ENCODE measurements at regions not wholly inside any gene's neighbourhood (a gene's known extent, or its start where the extent isn't known, plus 50 kb on each side); places are given as distances from the start of the nearest gene placed in this dataset.

DNA sequence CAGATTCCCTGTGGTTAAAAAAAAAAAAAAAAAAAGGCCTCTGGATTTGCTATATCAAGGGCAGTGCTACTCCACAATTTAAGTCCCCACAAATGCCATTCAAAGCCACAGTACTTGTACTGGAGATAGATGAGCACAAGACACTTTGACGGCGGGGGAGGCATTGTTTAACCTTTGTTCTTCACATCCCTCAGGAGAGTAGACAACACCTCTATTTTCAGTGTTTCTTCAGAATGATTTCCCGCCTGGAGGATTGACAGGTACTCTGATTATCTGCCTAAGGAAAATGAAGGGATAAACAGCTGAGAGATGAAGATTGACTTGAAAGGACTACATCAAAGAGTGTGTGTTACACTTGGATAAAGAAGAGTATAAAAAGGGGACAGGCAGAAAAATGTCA lies 58.7 kb downstream of the OTOL1 start:
- FAIRE-seq (no peak), DNase-seq (ENCODE audit: low spot score) (no peak)

GRCh38 chr3:161556533-161556932 lies 59.9 kb downstream of the OTOL1 start:
- FAIRE-seq, result no peak
- no peak for DNase-seq (ENCODE audit: low spot score)

DNA sequence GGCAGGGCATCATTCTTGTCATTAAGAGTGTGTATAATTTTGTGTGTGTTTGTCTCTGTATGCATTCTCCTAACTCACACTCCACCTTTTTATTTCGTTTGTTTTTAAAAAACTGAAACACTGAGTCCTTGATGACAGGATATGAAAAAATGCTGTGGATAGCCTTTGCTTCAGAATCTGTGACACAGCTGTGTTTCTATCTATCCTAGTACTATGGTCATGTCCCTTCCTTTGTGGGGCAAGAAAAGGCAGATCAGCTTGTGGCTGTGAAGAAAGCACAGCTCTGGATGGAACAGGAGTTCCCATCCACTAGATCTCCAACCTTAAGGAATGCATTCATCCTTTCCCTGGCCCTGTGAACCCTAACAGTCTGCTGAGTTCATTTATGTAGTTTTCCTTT lies 60.3 kb downstream of the OTOL1 start:
- FAIRE-seq, result no peak
- DNase-seq (ENCODE audit: low spot score), result no peak

DNA sequence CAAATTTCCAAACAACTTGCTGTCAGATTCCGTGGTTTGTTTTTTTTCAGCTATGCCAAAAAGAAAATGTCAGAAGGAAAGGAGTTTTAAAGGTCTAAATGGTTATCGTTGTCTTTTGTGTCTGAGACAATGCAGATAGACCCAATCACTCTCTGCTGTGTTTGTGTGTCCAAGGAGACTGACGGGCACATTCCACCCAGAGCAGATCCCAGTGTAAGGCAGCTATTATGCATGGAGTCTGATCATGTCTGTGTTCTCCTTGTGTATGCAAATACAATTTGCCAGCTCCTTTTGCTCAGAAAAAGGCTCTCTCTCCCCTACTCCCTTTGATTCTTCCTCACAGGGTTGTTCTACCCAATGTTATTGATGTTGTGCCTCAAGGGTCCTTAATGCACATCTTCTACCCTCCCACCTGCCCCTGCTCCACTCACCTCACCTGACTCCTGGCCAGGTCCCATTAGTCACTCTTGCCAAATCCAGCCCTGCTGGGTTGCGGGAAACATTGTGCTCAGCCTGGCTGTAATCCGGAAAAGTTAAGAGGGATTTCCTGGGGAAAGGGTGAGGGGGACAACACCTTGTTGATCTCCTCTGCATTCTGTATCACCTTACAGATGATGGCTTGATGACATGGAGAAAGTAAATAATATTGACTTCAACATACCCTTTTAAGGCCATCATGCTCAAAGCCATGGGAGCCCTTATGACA lies 61.0 kb downstream of the OTOL1 start:
- no peak for FAIRE-seq
- DNase-seq (ENCODE audit: low spot score), result no peak

DNA sequence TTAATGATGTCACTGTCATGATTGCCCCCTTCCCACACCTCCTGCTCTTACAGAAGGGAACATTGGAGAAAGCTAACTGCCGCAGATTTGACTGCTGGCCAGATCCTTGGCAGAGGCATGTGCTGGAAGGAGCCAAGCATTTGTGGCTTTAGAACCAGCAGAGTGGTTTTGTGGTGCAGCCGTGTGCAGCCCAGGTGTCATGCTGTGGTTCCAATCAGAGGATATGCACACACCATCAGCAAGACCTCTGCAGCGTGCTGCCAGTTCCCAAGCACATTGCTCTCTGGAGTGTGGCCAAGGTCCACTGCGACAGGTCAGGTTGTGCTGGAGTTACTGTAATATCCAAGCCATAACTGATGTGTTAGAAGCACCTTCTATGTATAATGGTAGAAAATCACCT lies 61.6 kb downstream of the OTOL1 start:
- FAIRE-seq (peak; percentile 10), DNase-seq (ENCODE audit: low spot score) (peak; percentile 39)

- peak; percentile 22 for DNase-seq (ENCODE audit: low spot score)
- FAIRE-seq, result peak; percentile 35
These were observed 62.8 kb downstream of the OTOL1 start for GRCh38 chr3:161559177-161559998.

GRCh38 chr3:161560008-161560637 lies 63.5 kb downstream of the OTOL1 start:
- FAIRE-seq (no peak), DNase-seq (ENCODE audit: low spot score) (no peak)

- no peak for FAIRE-seq
These were observed 71.2 kb downstream of the OTOL1 start for GRCh38 chr3:161567577-161568361.

DNA sequence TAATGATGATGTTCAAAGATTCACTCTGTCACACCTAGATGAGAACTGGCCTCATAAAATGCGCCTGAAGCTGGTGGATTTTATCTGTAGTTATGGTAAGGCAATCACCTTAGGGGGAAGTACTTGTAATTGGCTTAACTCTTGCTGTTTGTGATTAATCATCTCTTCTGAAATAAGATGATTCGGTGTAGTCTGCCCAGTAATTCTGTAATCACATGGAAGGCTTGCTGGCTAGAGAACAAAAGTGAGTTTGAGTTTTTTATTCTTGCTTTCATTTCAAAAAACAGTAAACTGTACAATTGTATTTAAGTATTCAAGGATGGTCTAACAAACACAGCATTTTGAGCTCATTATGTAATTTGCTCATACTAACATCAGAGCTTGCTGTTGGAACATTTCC lies 72.1 kb downstream of the OTOL1 start:
- no peak for DNase-seq (ENCODE audit: low spot score)
- FAIRE-seq, result no peak

More at GRCh38 chr3:161567577-161568361, 71.2 kb downstream of the OTOL1 start:
- DNase-seq (ENCODE audit: low spot score), result no peak

DNA sequence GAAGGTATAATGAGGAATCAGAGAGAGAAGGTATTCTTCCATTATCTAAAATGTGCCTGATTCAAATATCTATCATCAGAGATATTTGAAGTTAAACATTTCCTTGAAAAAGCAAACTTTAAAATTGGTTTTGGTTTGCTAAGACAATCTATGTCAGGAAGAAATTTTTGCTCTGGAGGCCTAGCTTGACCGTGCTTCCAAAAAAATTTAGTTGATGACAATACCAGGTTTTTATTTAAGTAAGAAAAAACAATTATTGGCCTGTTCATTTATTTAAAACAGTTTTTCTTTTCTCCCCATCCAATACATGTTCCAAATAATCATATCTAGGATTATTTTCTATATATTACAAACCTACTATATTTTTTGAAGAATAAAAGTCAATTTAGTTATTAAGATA lies 75.3 kb downstream of the OTOL1 start:
- no peak for FAIRE-seq
- no peak for DNase-seq (ENCODE audit: low spot score)

DNA sequence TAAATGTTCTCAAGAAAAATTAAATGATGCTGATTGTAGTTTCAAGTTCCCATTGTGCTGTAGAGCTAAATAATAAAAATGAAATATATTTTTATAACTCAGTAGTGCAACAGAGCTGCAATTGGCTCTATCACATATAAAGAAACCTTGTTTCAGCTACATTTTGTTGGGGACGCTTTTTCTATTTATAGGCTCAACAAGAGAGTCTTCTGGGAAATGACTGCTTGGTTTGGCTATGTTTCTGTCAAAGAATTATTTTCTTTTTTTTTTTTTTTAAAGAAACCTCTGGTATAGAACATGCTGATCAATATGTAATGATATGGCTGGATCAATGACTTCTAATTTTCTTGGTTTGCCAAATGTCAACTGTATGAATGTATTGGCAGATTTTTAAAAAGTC lies 76.5 kb downstream of the OTOL1 start:
- FAIRE-seq (no peak), DNase-seq (ENCODE audit: low spot score) (no peak)

DNA sequence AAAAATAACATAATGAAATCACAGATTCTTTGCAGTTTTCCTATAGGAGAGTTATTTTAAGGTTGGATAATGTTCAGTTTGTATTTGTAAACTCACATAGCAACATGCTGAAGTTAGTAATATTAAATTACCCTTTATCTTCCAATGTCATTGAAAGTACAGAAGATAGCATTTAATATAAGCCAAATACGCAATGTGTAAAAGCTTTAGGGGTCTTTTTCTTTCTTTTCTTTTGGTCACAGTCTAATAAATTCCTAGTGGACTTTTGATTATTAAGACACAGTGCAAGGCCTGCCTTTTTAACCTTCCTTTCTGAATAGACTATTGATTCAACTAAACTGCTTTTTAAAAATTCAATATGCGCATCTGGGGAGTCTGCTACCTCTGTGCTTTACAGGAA lies 79.3 kb downstream of the OTOL1 start:
- FAIRE-seq, result no peak

GRCh38 chr3:161576311-161576710 lies 79.7 kb downstream of the OTOL1 start:
- no peak for FAIRE-seq
- no peak for DNase-seq (ENCODE audit: low spot score)

More for the DNA sequence above, 79.3 kb downstream of the OTOL1 start:
- no peak for DNase-seq (ENCODE audit: low spot score)

GRCh38 chr3:161576714-161577510 lies 80.3 kb downstream of the OTOL1 start:
- no peak for DNase-seq (ENCODE audit: low spot score)

GRCh38 chr3:161577662-161578061 lies 81.1 kb downstream of the OTOL1 start:
- DNase-seq (ENCODE audit: low spot score) (no peak), FAIRE-seq (no peak)

More at GRCh38 chr3:161576714-161577510, 80.3 kb downstream of the OTOL1 start:
- no peak for FAIRE-seq

DNA sequence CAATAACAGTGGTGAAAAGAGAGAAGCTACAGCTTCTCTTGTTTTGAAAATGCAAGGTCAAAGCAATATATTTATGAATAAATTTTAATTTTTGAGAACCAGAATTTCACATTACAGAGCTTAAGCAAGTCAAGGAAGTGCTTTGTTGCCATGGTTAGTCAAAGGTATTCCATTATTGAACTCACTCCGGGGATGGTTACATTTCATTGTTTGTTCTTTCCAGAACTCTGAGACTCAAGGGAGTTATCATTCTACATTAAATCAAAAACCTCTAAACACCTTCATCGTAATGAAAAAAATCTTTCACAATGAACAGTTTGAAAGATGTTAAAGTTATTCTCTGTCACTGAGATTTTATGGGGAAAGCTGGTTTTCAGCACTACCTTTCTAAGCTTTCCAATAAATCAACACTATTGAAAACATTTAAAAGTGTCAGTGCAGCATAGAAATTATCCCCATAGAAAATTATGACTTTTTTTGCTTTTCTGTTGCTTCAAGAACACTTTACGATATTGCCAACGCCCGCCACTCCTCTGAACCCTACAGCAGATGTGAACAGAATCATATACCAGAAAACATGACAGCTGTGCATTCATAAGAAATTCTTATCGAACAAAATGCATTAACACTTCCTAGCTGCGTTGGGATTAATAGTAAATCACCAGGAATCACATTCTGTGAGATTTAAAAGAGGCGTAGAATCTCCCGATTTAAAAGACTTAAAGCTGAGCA lies 83.0 kb downstream of the OTOL1 start:
- FAIRE-seq (no peak), DNase-seq (ENCODE audit: low spot score) (no peak)

DNA sequence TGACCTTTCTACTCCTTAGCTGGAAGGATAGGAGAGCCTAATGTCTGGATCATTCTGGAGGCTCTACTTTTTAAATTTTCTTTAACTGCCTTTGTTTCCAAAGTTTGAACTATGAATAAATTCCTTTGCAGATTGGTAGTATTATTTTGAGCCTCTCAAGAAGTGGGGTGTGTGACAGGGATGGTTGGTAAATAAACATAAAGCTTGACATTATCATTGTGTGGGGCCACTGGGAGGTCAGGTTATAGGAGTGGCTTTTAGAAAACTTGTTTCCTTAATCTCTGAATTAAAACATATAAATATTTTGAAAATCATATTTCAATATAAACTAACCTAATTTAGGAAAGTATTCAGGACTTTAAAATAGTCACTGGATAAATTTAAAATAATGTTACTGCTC lies 89.3 kb downstream of the OTOL1 start:
- no peak for DNase-seq (ENCODE audit: low spot score)
- FAIRE-seq, result no peak

GRCh38 chr3:161586556-161587235 lies 90.1 kb downstream of the OTOL1 start:
- DNase-seq (ENCODE audit: low spot score) (no peak), FAIRE-seq (no peak)

DNA sequence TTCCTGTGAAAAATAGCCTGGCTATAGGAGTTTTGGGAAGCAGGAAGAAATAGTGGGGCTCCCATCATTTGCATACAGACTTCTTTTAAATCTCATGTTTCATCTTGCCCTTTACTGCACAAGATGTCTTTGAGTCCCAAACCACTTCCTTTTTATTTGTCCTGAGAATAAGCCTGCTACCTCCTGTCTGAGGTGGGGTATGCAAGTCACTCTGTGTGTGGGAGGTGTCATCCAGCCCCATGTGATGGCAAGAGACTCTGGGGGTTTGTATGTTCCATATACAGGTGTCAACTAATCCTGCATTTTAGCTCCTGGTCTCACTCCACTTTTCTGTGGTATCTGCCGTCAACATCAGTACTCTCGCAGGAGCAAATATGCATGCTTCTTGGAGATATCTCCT lies 102.0 kb downstream of the OTOL1 start:
- FAIRE-seq, result no peak
- no peak for DNase-seq (ENCODE audit: low spot score)

Measured in RCC 7860 (cell line).